ENCODE measurements at regions not wholly inside any gene's neighbourhood (a gene's known extent, or its start where the extent isn't known, plus 50 kb on each side); places are given as distances from the start of the nearest gene placed in this dataset.

DNA sequence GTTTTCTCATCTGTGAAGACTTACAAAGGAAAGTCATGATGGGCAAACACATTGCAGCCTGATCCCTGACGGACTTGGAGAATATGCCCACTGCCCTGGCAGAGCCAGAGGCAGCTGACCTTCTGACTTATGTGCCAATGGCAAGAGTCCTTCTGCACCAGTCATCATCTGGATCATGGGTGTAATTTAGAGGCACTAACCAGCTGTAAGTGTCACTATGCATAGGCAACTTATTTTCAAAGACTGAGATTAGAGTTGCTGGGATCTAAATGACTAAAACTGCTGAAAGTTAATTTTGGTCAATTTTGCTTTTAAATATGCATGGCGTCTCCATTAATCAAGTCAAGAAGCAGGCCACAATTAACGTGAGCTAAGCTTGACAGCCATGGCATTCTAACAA lies 261.2 kb downstream of the BCL11A start:
- DNase-seq, result no peak

DNA sequence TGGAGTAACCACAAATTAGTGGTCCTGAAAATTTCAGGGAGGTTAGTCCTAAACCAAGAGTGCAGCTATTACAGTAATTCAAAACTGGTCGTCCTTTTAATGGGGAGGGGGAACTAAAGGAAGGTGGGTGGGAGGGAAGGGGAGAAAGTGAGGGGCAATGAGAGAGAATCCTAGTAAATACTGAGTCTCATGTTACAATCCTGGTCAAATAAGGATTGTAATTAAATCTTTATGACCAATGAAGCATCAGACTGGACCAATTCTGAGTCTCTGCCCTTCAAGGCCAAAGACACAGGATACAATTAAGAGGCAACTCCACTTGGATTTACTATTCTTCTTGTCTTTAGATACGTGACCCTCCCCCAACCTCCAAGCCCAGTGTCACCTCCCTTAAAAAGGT lies 262.9 kb downstream of the BCL11A start:
- no peak for DNase-seq

DNA sequence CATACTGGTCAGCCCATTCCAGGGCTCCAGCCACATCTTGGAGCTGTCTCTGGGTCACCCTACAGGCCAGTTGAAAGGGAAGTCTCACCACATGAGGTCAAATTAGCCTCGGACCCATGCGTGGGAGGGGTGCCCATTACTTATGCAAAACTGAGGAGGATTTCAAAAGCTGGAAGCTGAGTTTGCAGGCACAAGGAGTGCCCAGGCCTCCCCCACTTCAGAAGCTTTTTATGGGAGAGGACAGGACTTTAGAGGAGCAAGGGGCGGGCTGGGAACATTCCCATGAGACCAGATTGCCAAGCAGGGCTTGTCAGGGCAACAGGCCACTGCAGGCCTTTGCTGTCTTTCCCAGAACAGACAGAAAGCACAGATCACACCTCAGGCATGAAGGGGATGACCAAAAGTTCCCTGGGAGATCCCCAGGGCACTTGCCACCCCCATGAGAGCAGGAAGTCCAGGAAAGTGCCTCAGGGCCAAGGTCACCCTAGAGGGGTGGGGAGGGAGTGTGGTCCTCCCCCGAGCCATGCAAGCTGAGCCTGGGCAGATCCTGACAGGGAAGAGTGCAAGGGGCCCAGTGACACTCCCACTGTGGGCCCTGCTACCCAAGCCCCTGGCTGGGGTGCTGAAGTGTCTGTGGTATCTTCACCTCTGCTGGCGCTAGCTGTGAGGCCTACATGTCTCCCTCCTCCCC lies 267.7 kb downstream of the BCL11A start:
- no peak for DNase-seq

DNA sequence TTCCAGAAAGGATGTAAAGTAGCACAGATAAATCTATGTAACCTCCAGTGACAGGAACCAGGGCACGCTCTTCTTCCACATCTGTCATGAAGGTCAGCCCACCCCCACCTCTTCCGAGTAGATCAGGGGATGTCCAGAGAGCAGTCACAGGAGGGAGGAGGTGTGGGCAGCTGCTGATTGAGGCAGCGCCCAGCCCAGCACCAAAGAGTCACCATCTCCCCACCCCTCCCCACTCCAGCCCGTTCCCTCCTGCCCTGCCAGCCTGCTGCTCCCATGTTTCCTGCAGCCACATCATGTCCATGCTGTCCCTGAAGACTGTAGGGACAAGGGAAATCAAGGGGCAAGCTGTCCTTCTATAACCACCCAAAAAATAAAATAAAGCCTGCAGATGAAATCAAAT lies 269.8 kb downstream of the BCL11A start:
- no peak for DNase-seq

DNA sequence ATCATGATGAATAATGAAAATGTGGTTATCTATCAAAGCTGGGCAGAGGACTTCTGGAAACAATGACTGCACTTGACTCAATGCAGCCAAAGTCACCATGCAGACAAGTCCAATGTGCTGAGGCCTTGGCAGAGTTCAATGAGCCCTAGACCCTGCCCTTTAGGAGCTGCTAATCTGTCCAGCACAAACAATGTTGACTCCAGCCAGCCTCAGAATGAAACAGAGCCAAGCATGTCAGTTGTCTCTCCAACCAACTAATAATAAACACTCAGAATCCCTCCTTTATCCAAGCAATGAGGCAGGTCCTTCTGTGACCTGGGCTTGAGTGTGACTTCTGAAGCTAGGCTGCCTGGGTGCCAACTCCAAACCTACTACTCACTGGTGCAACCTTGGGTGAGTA lies 270.6 kb downstream of the BCL11A start:
- DNase-seq, result no peak

DNA sequence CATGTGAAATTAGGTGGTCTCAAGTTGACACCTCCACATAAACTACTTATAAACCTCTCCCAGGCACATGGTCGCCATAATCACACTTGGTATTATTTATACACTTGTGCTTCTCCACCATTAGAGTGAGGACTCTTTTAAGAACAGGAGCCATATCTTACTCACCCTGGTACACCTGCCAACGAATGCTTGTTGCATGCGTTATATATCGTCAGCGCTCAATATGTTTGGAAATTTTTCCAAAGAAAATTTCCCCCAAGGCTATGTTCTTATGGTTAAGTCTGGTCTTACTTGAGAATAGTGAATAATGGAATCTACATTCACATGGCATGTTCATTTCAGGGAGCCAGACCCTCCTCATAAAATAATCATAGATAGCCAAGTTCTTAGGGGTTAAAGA lies 271.7 kb downstream of the BCL11A start:
- no peak for DNase-seq

DNA sequence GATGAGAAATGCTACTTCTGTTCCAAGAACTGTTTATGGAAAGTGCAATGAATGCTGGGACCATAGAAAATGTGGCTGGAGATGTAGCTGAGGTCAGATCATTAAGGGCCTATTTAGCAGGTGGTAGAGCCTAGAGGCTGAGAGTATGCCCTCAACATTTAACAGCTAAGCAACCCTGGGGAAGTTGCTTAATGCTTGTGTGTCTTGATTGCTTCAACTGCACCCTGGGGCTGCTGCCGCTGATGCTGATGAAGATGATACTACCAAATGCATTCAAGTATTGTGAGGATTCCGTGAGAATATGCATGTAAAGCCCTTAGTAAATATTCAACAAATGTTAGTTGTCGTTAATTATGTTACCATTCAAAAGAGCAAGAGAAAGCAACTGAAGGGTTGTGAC lies 273.2 kb downstream of the BCL11A start:
- DNase-seq, result no peak

DNA sequence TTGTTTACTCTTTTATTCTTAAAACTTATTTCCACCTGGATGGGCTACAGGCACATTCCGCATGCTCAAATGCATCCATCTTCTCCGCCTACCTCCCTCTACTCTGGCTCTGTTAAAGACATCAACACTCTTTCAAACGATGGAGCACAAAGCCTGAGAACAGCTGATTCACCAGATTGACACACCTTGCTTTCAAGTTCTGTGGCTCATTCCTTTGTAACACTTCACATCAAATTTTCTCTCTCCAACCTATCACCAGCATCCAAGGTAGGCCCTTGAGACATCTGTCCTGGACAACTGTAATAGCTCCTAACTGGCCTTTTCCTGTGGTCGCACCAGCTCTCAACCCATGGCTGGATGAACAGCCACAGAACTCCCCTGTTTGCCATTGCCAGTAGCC lies 274.5 kb downstream of the BCL11A start:
- no peak for DNase-seq

DNA sequence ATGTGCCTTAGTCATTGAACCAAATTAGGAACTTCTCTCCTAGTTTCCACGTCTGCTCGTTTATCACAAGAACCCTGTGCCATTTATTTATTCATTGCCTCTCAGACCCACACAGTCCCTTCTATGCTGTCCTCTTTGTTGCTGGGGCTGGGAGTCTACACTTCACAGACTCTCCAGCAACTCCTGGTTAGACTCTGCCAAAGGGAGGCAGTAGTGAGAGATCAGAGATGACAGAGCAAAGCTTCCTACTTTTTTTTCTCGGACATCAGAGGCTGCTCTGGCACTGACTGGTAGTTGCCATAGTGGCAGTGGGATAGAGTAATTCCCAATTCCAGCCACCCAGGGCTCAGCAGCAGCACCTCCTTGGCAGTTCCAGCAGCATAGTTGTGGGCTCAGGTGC lies 277.5 kb downstream of the BCL11A start:
- no peak for DNase-seq

DNA sequence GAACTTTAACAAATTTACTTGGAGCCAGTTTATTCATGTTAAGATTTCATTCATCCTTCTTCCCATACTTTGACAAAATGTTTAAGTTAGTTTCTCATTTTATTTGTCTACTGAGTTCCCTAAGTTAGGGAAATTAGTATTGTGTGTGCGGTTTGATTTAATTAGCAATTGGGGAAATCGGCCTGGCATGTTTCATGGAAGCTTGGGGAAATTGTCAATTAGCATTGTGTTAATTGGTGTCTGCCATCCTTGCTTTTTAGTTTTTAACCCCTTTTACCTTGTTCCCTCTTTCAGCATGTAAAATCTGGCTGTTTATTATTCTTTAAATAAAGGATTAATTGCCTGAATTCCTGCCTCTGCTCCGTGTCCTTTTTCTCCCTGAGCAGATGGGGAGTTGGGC lies 279.6 kb downstream of the BCL11A start:
- DNase-seq, result no peak

DNA sequence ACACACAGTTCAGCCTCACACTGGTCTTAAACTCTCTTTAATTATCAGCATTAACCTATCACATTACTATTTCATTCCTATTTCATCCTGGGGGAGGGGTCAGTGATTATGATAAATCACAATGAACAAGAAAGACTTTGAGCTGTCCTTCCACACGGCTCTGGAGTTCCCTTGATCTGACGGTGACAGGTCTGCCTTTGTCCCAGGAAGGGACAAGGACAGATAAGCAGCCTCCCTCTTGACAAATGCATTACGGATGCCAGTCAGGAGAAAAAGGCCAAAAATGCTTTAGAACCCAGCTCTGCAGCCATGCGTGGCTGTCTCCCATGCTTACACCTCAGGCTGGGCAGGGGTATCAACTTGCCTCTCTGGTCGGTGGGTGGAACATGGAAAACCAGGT lies 281.7 kb downstream of the BCL11A start:
- DNase-seq, result no peak

DNA sequence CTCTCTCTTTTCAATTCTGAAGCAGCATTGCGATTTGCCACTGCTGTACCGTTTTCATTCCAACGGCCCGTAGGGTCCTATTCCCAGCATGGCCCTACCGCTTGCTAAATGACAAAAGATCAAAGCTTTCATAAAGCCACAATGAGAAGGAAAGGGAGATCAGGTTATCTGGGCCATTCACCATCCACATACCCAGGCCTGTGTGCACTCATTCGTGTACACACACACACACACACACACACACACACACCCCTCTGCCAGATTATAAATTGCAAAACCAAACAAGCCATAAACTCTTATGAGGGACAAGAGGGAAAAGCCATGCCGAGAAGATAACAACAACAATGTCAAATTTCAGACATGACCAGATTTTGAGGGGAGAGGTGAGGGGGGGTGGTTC lies 282.3 kb downstream of the BCL11A start:
- no peak for DNase-seq

DNA sequence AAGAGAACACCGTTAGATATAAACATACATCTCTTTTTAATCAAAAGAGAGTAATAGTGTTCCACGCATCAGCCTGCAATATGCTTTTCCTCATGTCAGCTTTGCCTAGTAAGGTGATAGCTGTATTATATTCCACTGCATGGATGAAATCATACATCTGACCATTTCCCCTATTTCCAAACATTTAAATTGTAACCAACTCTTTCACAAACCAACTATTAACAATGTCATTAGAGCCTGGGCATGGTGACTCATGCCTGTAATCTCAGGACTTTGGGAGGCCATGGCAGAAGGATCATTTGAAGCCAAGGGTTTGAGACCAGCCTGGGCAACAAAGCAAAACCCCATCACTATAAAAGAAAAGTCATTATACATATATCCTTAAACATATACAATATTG lies 284.8 kb downstream of the BCL11A start:
- DNase-seq, result no peak

DNA sequence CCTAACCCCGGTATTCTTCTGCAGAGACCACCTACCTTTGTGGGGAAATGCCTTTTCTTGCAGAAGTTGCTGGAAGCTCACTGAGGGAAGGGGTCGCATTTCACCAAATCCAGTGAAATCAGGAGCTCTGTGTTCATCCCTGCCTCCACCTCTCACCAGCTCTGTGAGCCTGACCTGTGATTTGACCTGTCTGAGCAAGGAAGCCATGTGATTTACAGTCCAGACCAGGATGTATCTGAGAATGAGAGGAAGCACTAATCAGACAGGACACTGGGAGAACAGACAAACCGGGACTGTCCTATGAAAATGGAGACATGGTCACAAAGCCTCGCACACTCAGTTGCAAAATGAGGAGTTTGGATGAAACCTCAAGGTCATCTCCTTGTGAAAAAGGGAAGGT lies 285.4 kb downstream of the BCL11A start:
- DNase-seq, result no peak

DNA sequence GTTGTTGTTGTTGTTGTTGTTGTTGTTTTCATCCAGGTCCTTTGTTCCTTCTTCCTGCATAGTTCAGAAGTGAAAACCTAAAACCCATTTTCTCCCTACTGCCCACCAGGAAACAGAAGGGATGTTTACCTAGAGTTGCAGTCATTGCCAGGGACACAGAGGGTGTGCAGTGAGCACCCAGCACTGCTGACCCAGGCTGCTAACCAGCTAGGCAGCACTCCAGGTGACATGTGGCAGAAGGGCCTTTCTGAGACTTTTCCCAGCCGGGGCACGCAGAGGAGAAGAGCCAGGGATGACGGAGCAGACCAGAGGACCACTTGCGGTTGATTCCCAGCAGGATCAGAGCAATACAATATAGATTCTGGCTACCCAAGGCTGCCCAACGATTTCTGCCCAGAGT lies 286.3 kb downstream of the BCL11A start:
- DNase-seq, result no peak

DNA sequence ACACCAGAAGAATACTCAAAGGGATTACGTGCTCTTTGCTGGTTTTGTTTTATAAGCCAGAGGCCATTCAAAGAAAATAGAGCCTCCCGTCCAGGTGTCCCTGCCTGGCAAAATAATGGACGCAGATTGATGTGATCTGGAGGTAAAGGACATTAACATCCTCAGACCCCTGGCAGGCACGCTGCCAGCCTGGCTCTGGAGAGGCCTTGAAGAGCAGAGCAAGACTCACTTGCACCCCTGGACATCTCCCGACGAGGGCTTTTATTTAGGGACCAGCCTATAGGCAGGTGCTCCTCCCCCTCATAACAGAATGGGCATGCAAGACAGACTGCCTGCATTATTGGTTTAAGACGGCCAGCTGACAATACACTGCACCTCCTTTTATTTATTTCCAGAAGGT lies 291.3 kb downstream of the BCL11A start:
- peak; percentile 50 for DNase-seq

DNA sequence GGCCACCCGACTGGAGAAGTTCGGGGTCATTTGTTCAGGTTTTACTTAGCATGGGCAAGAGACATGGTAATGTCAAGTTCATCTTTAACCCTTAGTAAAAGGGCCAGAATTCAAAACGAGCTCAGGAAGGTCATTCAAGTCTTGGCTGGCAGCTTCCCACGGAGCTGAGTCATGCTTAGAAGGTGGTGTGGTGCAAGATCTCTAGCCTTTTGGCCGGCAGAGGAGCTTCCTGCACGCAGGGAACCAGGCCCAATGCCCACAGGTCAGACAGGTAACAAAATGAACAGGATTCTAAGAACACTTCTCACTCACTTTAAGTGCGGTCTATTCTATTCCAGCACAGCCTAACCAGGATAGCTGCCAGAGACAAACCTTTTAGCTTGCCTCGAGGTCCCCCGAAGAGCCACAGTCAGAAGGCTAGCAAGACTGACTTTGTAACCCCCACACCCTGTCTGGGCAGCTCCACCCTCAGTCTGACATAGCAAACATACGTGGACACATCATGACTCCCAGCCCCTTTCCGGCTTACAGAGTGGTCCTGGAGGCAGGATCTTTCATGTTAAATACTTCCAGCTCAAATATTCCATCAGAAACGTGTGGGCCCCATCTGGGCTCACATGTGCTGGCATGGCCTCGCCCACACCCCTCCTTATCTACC lies 292.7 kb downstream of the BCL11A start:
- no peak for DNase-seq

DNA sequence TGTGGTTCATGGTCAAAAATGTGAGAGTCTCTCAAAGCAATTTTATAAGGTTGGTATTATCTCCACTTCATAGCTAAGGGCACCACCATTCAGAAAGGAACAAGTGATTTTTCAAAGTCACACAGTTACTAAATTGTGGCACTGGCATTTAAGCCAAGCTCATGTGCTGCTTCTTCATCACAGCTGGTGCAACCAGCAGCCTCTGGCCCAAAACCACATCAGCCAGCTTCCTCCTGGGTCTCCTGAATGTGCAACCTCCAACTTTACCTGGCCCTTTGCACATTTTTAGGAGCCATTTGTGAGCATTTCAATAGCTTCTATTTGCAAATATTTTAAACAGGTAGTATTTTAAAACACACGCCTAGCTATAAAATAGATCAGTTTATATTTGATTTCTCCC lies 293.7 kb downstream of the BCL11A start:
- DNase-seq, result no peak

DNA sequence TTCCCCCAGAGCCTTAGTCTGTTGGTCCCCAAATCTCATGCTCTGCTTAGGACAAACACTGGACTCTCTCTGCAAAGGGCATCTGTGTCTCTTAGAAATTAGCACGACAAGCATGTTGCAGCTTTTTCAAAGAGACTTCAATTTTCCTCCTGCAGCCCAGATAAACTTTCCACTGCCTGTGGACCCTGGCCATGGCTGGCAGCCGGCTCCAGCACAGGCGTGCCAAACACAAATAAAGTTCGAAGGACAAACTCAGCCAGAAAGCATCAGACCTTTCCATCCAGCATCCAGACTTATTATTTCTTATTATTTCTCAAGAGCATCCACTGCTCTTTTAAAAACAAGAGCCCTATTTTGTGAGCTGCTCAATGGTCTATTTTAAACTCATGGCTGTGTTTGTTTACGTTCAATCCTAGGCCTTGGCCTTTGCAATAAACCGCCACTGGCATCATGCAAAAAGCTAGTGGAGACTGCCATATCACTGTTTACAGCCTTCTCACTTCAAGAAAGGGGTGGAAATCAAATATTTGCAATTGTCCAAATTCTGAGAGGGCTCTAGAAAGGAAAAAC lies 300.8 kb downstream of the BCL11A start:
- no peak for DNase-seq

DNA sequence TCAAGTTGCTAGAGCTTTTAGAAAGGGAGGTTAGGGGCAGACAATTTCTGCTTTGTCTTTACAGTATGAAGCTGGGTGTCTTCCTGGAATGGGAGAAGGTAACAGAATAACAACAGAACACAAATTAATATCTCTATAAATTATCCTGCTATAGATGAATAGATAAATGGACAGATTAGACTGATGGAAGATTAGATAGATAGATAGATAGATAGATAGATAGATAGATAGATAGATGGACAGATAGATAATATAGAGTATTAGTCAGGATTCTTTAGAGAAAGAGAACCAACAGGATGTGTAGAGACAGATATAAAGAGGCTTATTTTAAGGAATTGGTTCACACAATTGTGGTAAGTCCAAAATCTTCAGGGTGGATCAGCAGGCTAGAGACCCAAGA lies 302.2 kb downstream of the BCL11A start:
- DNase-seq, result no peak

DNA sequence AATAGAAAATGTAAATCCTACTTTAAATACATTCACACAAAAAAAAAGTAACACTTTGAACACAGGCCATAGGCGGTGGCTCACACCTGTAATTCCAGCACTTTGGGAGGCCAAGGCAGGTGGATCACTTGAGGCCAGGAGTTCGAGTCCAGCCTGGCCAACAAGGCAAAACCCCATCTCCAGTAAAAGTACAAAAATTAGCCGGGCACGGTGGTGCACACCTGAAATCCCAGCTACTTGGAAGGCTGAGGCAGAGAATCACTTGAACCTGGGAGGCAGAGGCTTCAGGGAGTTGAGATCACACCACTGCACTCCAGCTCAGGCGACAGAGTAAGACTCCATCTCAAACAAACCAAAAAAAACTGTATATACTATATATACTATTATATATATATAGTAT lies 303.6 kb downstream of the BCL11A start:
- no peak for DNase-seq

DNA sequence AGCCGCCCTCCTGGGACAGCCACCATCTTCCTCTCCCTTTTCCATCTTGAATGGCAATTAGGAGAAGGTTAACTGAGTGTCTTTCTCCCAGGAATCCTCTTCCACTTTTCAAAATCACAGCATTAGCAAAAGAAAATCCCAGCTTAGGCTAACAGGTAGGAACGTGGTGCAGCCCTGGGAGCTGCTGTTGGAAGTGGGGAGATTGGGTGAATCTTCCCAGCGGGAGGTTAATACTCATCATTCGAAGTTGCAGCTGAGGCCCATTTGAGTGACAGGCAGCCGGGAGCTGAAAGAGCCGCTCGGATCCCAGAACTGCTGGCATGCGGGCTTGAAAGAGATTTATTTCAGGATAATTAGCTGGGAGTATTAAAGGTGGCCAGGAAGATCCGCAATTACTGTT lies 306.0 kb downstream of the BCL11A start:
- DNase-seq, result no peak

DNA sequence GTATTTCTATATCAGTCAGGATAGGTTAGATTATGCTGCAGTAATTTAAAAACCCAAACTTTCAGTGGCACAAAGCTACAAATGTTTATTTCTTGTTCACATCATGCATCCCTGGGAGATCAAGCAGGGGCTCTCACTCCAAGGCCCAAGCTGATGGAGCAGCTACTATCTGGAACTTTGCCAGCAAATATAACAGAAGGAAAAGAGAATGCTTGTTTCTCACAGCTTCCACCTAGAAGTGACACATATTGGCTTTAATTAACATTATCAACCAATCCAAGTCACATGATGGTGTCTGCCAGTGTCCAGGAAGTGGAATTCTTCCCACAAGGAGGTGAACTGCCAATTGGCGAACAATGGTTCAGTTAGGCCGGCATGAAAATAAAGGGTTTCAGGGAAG lies 306.9 kb downstream of the BCL11A start:
- DNase-seq, result no peak

DNA sequence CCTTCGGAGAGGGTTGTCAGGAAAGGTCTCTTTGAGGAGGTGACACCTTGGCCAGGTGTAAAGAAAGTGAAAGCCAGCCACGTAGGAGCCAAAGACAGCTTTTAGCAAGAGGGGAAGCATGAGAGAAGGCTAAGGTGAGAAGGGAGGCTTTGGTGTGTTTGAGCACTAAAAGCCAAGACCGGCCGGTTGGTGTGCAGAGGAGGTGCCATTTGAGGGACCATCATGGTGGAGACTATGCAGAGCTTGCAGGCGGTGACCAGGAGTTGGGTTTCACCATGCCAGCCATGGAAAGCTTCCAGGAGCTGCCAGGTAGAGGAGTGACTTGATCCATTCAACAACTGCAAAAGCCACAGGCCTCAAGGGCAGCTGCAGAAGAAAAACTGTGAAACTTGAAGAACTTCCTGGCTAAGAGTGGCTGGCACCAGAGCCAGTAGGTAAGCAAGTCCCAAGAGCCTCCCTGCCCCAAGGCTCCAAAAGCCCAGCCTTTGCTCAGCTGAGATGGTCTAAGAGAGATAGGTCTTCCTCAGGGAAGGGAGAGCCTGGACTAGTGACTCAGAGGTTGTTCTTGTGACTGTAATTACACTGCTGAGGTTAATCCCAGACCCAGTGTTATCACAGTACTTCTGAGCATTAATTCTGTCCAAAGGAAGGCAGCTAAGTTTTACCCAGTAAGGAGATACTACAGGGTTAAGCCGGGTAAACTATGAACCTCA lies 319.0 kb downstream of the BCL11A start:
- no peak for DNase-seq

Measured in DMS153 (cell line).